HEK293 (cell line): ENCODE measurements at regions not wholly inside any gene's neighbourhood (a gene's known extent, or its start where the extent isn't known, plus 50 kb on each side); places are given as distances from the start of the nearest gene placed in this dataset.

ENCODE experiments used
- CTCF ChIP-seq: fragments of 450-650 bp; formaldehyde crosslinking; IDR thresholded peaks from 2 replicates; pipeline ENCODE4 v1.5.1; 2016; ENCODE audit warnings: missing biosample characterization, missing genetic modification characterization
- YY1 ChIP-seq: fragments of 450-650 bp; formaldehyde crosslinking; IDR thresholded peaks from 2 replicates; pipeline ENCODE4 v1.5.1; 2018; ENCODE audit warnings: missing biosample characterization, missing genetic modification characterization
- ZBTB26 ChIP-seq: fragments of 450-650 bp; formaldehyde crosslinking; optimal IDR thresholded peaks from 2 replicates; pipeline ENCODE3; 2016; ENCODE audit warnings: missing biosample characterization, mild to moderate bottlenecking, missing genetic modification characterization
- ZBTB48 ChIP-seq: fragments of 450-650 bp; formaldehyde crosslinking; IDR thresholded peaks from 2 replicates; pipeline ENCODE4 v1.5.1; 2016; ENCODE audit warnings: missing biosample characterization, missing genetic modification characterization
- ZBTB8A ChIP-seq: fragments of 450-650 bp; formaldehyde crosslinking; IDR thresholded peaks from 2 replicates; pipeline ENCODE4 v1.5.1; 2016; ENCODE audit warnings: missing biosample characterization, missing genetic modification characterization
- ZNF174 ChIP-seq: fragments of 450-650 bp; formaldehyde crosslinking; IDR thresholded peaks from 2 replicates; pipeline ENCODE4 v1.5.0; 2017; ENCODE audit warnings: missing biosample characterization, mild to moderate bottlenecking, missing genetic modification characterization
- ZNF654 ChIP-seq: fragments of 450-650 bp; formaldehyde crosslinking; IDR thresholded peaks from 2 replicates; pipeline ENCODE4 v1.5.1; 2016; ENCODE audit warnings: low read depth, missing biosample characterization, missing genetic modification characterization
- TF ChIP-seq, protein P1 (sequence below): fragments of 450-650 bp; formaldehyde crosslinking; IDR thresholded peaks from 2 replicates; pipeline ENCODE4 v1.5.1; 2016; ENCODE audit warnings: missing biosample characterization, missing genetic modification characterization
- TF ChIP-seq, protein P2 (sequence below): fragments of 450-650 bp; formaldehyde crosslinking; IDR thresholded peaks from 2 replicates; pipeline ENCODE4 v1.5.1; 2016; ENCODE audit warnings: missing biosample characterization, missing genetic modification characterization
- TF ChIP-seq, protein P3 (sequence below): fragments of 450-650 bp; formaldehyde crosslinking; IDR thresholded peaks from 2 replicates; pipeline ENCODE4 v1.5.1; 2016; ENCODE audit warnings: missing biosample characterization, missing genetic modification characterization, low read depth

DNA sequence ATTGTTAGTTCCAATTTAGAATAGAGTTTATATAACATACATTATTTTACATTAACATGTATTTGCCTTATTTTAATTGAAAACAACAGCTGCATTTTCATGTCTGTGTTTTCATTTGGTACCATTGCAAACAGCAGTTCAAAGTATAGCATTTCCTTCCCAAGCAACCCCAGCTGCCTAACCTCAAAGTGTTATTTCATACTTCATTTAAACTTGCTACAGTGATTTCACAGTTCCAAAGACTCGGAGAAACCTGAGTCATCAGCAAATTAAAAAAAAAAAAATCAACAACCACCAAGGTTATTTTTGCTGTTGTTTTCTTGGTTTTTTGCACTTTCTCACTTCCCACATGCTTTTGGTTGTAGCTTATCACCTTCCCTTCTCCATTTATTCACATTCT, 236.5 kb upstream of the SPHKAP start:
- TF ChIP-seq ZNF174 (tag by site-specific recombination) = no peak
- TF ChIP-seq, protein P1, sequence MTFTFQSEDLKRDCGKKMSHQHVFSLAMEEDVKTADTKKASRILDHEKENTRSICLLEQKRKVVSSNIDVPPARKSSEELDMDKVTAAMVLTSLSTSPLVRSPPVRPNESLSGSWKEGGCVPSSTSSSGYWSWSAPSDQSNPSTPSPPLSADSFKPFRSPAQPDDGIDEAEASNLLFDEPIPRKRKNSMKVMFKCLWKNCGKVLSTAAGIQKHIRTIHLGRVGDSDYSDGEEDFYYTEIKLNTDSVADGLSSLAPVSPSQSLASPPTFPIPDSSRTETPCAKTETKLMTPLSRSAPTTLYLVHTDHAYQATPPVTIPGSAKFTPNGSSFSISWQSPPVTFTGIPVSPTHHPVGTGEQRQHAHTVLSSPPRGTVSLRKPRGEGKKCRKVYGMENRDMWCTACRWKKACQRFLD (tag by site-specific recombination) = no peak
- TF ChIP-seq ZBTB48 (tag by site-specific recombination) = no peak
- no peak for TF ChIP-seq ZBTB26 (tag by site-specific recombination)
- TF ChIP-seq CTCF (tag by site-specific recombination) = no peak
- TF ChIP-seq ZNF654 (tag by site-specific recombination) = no peak
- no peak for TF ChIP-seq YY1 (tag by site-specific recombination)
- TF ChIP-seq, protein P2, sequence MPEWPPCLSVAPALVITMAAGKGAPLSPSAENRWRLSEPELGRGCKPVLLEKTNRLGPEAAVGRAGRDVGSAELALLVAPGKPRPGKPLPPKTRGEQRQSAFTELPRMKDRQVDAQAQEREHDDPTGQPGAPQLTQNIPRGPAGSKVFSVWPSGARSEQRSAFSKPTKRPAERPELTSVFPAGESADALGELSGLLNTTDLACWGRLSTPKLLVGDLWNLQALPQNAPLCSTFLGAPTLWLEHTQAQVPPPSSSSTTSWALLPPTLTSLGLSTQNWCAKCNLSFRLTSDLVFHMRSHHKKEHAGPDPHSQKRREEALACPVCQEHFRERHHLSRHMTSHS (tag by site-specific recombination) = no peak
- TF ChIP-seq, protein P3, sequence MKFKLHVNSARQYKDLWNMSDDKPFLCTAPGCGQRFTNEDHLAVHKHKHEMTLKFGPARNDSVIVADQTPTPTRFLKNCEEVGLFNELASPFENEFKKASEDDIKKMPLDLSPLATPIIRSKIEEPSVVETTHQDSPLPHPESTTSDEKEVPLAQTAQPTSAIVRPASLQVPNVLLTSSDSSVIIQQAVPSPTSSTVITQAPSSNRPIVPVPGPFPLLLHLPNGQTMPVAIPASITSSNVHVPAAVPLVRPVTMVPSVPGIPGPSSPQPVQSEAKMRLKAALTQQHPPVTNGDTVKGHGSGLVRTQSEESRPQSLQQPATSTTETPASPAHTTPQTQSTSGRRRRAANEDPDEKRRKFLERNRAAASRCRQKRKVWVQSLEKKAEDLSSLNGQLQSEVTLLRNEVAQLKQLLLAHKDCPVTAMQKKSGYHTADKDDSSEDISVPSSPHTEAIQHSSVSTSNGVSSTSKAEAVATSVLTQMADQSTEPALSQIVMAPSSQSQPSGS (tag by site-specific recombination) = no peak
- no peak for TF ChIP-seq ZBTB8A (tag by site-specific recombination)
